Renal cortex interstitium (tissue), 11 donors: ENCODE measurements at regions not wholly inside any gene's neighbourhood (a gene's known extent, or its start where the extent isn't known, plus 50 kb on each side); places are given as distances from the start of the nearest gene placed in this dataset.
A peak's percentile ranks its signal among the peaks of the same experiment; 100 is the strongest.

ENCODE experiments used
- DNase-seq, 11 donors: peaks; one replicate each; pipeline ENCODE4 v3.0.0-alpha.2; 2013; ENCODE audit warnings: low read depth in 9 of 11, low spot score in 4 of 11; ENCODE audit errors: extremely low read depth in 1 of 11

DNA sequence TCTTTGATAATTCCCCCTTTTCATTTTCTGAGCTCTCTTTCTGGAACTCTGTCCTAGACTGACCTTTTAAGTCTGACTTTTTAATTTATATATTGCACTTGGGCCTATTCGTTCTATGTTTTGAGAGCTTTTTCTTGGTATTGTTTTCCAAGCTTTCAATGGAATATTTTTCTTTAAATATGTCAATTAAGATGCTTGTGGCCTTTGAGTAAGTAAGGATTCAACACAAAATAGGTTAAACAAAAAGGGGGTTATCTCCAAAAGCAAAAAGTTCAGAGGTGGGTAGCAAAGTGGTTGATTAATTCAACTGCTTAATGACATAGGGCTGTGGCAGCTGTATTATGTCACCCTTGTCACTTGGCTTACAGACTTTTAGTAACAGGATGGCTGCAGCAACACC, 315.9 kb downstream of the LMX1A start:
- no peak for DNase-seq

DNA sequence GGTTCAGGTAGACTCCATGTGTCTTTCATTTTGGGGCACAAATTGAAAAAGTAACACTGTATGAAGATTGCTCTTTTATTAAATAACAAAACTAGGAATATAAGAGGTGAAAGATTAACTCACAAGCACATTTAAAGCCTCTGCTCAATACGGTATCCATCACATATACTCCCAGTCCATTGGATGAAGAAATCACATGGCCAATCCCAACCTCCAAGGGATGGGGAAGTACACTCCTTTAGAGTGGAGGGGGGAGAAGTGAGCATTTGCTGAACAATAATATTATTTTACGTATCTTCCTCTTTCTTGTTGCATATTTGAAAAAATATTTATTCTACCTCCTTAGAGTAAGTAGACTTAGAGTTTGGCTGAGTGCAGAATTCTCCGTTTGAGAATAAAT, 316.5 kb downstream of the LMX1A start:
- no peak for DNase-seq

DNA sequence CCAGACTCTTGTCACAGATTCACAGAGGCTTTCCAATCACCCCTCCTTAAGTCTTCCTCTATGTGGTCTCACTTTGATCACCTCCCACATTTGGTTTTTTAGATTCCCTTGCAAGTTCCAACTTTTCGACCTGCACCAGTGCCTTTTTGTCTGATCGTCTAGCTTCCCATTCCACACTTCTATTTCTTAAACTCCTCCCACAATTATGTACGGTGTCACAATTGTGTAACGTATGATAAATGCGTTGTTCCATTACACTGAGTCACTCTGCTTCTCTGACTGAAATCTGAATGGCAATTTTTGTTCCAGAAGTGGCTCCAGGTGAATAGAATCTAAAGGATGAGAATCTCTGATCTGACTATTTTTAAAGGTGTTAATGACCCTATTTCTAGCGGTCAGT, 320.1 kb downstream of the LMX1A start:
- no peak for DNase-seq

DNA sequence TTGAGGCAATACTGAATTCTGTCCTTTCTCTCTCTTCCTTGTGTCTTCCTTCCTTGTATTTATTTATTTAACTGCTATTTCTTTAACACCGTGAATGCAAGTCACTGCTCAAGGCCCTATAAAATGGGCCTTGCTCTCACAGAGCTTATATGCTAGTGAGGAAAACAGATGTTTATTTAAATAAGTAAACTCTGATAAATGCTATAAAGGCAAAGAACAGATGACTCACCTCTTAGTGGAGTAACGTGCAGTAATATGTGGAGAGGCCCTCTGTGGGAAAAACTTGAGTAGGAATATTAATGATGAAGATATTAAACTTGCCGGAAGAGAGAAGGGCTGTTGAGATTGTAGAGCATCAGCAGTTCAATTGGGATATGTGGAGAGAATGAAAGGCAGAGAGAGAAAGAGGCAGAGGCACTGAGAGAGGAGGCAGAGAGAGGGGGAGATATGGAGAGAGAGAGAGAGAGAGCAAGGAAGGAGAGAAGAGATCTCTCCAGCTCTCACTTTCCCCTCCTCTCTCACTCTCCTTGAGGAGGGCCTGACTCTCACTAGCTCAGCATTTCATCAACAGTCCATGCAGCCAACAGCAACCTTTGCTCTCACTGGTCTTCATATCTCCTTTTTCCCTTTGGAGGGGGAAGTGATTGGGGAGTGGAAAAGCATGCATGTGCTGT, 322.2 kb downstream of the LMX1A start:
- no peak for DNase-seq

DNA sequence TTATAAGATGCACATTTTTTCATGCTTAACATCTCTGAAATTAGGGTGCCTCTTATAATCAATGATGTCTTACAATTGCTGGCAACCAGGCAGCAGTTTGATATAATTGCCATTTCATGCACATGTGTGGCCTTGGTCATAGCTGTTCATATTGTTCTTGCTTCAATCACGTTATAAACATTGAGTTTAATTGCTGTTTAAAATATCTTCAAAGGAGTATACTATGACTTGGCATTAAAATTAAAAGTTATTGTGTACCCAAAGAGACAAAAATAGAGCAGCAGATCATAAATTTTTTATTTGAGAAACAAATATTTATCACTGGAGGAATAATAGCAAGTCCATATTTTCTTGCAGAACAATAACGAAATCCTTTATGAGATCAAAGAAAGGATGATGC, 325.5 kb downstream of the LMX1A start:
- DNase-seq, result no peak

DNA sequence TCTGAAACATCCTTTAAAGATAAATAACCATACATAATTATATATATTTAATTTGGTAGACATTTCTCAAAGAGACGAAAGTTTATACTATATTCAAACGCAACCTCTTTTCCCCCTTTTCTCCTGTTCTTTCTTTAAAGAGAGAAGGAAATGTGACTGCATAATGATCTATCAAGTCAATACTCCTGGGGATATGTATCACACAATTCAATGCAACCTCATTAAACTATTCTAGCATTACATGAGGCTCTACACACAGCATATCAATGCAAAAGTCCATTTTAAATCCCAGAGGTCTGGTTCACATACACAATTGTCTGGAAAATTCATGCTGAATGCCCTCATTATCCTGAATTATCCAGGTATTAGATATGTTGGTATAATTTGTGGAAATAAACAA, 330.7 kb downstream of the LMX1A start:
- no peak for DNase-seq

DNA sequence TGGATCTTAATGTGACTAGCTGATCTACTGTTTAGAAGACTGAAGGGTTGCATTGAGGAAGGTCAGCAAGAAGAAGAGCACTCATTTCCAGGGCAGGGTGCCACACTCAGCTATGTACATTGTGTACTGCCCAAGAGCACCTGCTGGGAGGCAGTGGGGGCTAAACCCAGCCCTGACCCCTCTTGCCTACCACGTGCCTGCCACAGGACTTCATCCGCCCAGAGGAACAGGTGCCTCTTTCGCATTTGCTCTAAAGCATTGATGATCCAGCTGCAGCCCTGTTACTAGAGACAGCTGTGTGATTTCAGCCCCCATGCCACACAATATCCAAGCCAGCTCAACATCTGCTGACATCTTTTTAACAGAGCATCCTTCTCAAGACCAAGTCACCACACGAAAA, 341.8 kb downstream of the LMX1A start:
- no peak for DNase-seq

DNA sequence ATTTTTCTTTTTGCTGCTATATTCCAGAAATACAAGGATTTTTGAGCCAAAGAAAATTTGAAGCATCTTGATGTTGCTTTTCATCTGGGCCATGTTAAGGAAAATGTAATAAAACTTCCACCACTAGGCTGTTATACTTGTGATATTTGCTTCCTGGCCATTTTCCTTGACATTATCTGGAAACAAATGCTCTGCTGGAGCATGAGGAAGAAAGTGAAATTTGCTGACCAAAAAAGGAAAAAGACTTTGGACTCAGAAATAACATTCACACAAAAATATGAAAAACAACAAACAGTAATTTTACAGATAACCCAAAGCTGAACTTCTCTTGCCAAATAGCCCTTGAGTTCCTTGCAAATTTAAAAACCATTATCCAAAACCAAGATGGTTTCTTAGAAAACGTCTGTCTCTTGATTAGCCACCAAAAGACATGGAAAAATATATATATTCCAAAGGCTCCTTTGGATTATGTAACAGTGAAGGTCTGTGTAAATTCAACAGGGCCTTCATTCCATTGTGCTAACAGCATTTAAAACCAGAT, 344.5 kb downstream of the LMX1A start:
- DNase-seq, result peak in 3 of 11 donors; percentile 8 to 21 (median 16)

DNA sequence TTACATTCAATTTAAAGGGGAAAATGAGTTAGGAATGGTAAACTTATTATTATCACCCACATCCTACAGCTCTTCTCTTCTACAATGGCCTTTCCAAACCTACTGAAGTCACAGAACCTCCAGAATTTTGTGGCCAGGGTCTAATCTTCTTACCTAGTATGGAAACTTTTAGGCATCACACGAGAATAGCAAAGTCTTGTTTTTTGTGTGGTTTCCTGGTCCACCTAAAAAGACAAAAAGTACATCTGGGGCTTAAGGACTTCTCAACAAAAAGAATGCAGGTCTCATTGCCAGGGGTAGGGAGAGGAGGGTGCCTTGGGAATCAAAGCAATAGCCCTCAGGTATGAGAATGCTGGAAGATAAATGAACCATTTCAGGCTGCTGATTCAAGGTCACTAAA, 345.3 kb downstream of the LMX1A start:
- DNase-seq, result no peak

DNA sequence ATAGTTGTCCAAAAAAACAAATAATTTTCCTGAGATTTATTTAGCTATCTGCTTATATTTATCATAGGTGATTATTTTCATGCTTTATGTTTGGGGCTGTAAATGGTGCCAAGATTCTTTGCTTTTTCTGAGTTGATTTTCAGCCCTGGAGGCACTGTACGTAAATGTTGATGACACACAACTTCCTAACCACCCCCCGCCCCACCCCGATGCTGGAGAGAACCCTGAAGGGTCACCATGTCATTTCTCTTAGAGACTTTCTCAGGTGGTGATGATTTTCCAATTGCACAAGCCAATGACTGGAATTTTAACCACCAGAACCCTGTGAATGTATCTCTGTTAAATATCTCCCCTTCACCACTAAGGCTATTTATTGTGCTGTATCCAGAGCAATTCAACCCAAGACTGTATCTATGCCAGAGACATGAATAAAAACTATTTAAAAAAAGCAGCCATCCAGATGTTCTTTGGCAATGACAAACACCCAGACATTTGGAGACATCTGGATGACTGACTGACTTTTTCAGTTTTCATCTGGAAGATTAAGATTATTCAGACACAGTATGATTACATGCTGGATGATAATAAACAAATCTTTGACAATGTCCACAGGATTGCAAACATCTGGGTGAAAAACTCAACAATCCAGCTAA, 346.0 kb downstream of the LMX1A start:
- no peak for DNase-seq

DNA sequence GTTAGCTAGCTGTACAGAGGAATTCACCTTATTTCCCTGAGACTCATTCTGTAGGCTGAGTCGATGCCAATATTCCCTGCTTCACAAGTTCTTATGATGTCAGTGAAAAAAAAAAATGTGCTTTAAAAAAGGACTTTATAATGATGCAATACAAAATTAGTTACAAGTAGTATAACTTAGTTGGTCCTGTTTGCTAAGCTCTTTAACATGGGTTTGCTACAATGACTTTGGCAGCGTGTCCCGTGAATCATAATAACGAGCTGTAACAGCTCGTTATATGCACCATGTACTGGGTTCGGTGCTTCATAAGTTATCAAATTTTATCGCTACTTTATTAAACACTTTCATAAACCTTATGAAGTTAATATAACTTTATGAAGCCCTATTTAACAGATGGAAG, 349.7 kb downstream of the LMX1A start:
- DNase-seq, result no peak

DNA sequence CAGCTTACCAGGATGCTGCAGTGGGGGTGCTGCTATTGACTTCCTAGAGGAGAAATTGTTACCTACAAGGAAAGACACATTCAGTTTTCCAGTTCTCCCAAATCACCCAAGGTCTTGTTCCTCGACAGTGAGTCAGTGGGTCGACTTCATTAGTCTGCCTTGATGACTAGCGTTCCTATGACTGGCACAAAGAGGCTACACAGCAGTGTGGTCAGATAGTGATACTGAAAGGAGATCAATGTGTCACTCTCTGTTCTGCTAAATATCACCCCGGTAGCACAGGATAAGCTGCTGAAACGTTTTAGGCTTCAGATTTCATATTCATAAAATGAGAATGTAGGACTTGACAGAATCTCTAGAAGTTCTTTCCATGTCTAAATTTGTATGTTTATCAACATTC, 357.4 kb downstream of the LMX1A start:
- no peak for DNase-seq

DNA sequence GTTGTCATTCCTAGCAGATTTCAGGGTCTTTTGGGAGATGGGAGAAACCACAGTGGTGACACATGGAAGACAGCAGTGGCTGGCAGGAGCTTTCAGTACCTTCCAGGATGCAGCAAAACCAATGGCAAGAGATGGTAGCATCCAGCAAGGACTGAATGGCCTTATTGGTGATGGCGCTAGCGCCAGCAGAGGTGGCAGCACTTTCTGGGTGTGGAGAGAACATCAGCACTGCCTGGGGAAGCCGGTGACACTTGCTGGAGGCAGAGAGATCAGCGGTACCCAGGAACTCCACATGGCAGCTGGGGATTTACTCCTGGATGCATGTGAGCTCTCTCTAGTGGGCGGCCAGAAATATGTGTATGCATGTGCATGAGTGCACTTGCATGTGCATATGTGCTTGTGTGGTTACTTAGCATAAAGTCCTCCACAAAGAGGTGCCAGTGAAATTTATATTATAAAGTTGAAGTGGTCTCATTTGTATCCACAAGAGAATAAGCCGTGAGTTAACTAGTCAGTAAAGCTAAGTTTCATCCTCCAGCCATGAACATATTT, 364.7 kb downstream of the LMX1A start:
- DNase-seq, result no peak

DNA sequence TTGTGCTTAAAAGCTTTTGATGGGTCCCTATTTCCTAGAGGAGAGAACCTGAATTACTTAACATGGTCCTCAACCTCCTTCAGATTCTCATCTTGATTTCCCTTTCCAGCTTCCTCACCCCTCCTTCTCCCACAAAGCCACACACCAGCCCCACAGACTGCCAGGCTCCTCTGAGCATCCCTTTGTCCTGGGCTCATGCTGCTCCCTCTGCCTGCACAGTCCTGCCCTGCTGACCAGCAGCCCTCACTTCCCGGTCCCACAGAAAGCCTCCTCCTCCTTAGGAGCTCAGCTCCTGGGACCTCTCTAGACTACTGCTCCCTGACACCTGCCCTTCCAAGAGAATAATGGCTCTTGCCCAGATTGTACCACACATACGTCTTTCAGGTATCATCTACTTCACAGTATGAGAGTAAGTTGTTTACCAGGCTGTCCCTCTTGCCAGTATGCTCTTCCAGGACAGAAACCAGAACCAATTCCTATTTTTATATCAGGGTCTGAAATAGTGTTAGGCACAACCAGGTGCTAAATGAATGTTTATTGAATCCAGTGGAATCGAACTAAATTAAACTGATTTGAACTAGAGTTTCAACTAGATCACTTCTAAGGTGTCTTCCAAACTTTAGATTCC, 373.4 kb downstream of the LMX1A start:
- DNase-seq, result no peak

DNA sequence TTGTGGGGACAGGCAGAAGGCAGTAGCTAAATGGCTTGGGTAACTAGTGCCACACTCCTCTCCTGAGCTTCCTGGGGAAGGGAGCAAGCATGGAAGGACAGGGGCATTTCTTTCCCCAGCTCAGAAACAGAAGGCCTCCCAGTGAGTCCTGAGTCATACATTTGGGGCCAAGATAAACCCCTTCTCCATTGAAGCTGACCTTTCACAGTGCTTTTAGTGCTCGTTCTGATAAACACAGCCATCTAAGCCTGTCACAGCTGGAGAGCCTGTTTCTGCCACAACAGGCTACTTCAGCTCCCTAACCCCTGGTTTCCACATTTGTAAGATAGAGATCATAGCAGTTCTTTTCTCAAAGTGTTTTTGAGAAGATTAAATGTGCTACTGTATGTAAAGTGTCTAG, 374.0 kb downstream of the LMX1A start:
- no peak for DNase-seq

DNA sequence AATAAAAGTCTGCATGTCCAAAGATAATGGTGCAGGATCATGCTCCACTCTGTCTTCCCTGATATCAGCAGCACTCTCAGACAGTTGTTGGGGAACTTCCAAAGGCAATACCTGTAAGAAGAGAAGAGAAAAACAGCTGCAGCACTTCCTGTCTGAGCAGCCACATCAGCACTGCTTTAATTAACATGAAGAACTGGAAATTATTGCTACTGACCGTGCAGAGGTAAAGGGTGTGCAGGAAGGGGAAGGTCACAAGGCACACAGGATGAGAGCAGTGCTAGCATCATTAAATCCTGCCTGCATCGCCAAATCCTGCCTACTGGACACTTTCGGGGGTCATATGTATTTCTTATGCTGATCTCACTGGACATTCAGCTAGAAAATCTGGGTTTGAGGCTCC, 379.0 kb downstream of the LMX1A start:
- DNase-seq, result no peak

DNA sequence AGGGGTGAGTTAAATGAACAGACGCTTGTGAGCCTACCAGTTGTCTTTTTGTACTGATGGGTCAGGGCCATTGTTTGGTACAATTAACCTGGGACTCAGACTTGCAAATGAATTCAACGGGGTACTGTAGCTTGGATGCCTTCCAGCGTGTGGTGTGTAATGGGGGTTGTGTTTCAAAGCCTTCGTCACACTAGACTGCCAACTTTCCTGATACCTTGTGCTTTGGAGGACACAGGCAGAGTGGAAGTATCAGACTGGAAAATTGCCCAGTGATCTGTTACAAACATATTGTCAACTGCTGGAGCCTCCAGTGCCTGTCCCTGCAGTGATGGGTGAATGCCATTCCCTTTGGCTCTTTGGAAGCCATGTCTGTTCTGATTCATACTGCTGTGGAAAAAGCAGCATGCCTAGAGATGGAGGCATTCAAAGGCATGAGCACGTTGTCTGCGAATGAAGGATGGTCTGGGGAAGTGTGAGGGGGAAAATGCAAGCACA, 384.5 kb downstream of the LMX1A start:
- no peak for DNase-seq

DNA sequence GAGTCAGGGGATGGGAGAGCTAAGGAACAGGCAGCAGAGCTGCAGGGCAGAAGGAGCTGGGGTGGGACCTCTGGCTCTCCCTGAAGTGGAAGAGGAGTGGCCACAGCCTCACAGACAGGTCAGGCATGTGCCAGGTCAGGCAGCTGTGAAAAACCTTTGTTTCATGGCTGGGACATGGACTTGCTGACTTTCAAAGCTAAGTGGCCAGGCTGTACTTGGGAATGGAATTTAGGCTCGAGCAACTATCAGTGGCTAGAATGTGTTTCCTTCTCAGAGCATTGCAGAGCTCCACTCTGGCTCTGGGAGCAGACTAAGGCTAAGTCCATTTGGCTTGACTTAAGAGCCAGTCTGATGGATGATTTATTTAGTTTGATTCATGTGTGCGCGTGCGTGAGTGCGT, 385.1 kb downstream of the LMX1A start:
- DNase-seq, result no peak

DNA sequence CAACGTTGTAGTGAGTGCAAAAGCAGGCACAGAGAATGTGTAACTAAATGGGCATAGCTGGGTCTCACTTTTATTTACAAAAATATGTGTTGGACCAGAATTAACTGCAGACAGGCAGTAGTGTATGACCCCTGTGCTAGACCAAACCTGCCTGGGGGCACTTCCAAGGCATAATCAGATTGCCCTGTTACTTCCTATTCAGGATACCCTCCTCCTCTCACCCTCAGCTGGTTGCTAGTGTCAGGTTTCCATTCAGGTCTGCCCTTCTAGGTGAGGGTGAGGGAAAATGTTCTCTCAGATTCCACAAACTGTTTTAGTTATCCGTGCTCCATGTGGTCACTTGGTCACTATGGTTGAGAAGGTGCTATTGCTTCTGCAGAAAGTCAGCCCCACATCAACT, 387.3 kb downstream of the LMX1A start:
- DNase-seq, result no peak

DNA sequence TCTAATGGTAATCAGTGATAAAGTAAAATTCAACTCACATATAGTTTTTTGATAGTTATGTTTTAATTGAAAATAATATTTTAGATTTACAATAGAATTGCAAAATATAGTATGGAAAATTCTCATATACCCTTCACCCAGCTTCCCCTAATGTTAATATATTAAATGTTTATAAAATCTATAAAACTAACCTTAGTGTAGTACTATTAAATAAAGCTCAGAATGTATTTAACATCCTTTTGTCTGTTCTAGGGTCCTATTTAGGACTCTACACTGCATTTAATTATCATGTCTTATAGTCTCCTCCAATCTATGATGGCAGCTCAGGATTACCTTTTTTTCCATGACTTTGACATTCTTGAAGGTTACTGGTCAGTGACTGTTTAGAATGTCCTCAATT, 389.2 kb downstream of the LMX1A start:
- no peak for DNase-seq
